ENCODE measurements at regions not wholly inside any gene's neighbourhood (a gene's known extent, or its start where the extent isn't known, plus 50 kb on each side); places are given as distances from the start of the nearest gene placed in this dataset.

DNA sequence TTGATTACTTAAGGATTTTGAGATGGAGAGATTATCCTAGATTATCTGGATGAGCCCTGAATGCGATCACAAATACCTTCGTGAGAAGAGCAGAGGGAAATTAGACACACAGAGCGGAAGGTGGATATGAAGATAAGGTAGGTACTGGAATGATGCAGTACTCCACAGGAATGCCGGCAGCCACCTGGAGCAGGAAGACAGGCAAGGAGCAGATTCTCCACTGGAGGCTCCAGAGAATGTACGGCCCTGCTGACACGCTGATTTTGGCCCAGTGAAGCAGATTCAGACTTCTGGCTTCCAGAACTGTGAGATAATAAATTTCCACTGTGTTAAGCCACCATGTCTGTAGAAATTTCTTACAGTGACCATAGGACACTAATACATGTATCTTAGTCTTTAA is 79.4 kb upstream of the PITX2 start:
- Histone ChIP-seq H3K9me2 (replicated peaks; ENCODE audit: insufficient read depth, low read length) (no peaks in the 10 kb centered on the region), H3K9ac (ENCODE audit: low read length) (no peak overlapping the region), H3K9me3 (ENCODE audit: insufficient read depth, low read length) (no peaks in the 10 kb centered on the region), H3F3A (ENCODE audit: insufficient read depth) (peaks cover 16% of the 10 kb centered on the region), H2AFZ (ENCODE audit: low read depth, low read length, severe bottlenecking) (no peak overlapping the region), H3K4me2 (ENCODE audit: low read depth, low read length, poor library complexity, severe bottlenecking) (no peak overlapping the region), H3K27ac (ENCODE audit: low read depth, low read length) (no peak overlapping the region), H3K79me2 (ENCODE audit: insufficient read depth, low read length) (peaks cover 9% of the 10 kb centered on the region; the same call in 1 of the 2 replicates), H3K4me3 (ENCODE audit: insufficient read depth, low read length, poor library complexity, severe bottlenecking) (no peak overlapping the region), H3K36me3 (ENCODE audit: low read length) (no peaks in the 10 kb centered on the region), H4K20me1 (ENCODE audit: low read depth, low read length) (no peaks in the 10 kb centered on the region), H3K27me3 (ENCODE audit: low read length) (no peaks in the 10 kb centered on the region)
- TF ChIP-seq, protein P1, sequence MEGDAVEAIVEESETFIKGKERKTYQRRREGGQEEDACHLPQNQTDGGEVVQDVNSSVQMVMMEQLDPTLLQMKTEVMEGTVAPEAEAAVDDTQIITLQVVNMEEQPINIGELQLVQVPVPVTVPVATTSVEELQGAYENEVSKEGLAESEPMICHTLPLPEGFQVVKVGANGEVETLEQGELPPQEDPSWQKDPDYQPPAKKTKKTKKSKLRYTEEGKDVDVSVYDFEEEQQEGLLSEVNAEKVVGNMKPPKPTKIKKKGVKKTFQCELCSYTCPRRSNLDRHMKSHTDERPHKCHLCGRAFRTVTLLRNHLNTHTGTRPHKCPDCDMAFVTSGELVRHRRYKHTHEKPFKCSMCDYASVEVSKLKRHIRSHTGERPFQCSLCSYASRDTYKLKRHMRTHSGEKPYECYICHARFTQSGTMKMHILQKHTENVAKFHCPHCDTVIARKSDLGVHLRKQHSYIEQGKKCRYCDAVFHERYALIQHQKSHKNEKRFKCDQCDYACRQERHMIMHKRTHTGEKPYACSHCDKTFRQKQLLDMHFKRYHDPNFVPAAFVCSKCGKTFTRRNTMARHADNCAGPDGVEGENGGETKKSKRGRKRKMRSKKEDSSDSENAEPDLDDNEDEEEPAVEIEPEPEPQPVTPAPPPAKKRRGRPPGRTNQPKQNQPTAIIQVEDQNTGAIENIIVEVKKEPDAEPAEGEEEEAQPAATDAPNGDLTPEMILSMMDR (IDR thresholded peaks at IDR 0.05; ENCODE audit: insufficient read depth, low read length, poor library complexity, severe bottlenecking), result no peak

DNA sequence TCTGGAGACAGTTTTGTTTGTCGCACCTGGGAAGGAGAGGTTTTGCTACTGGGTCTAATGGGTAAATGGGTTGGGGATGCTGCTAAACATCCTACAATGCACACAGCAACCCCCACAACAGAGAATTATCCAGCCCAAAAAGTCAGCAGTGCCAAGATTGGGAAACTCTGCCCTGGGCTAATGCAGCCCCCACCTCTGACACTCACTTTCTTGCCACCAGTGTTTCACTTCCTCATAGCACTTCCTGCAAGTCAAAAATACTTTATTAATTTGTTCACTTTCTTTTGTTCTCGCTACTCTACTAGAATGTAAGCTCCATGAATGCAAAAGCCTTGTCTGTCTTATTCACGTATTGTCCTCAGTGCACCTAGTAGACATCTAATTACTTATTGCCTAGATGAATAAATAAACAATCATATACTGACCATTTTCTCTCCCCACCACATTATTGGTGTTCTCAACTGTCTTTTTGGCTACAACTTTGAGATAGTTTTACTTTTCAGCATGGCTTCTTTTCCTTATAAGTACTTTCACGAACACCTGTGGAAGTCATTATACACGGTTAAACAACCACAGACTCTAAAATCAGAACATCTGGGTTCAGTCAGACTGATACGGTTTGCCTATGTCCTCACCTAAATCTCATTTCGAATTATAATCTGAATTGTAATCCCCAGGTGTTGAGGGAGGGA is 82.0 kb upstream of the PITX2 start:
- H3K79me2 ChIP-seq (ENCODE audit: insufficient read depth, low read length), result peaks cover 32% of the 10 kb centered on the region
- no peak overlapping the region for H2AFZ ChIP-seq (ENCODE audit: low read depth, low read length, severe bottlenecking)
- no peaks in the 10 kb centered on the region for H3K27me3 ChIP-seq (ENCODE audit: low read length)
- H3F3A ChIP-seq (ENCODE audit: insufficient read depth), result peaks cover 16% of the 10 kb centered on the region
- H3K36me3 ChIP-seq (ENCODE audit: low read length), result no peaks in the 10 kb centered on the region
- no peaks in the 10 kb centered on the region for H3K9me3 ChIP-seq (ENCODE audit: insufficient read depth, low read length)
- H3K9me2 ChIP-seq (replicated peaks; ENCODE audit: insufficient read depth, low read length), result no peaks in the 10 kb centered on the region
- peak overlapping the region; percentile 54 for H3K9ac ChIP-seq (ENCODE audit: low read length)
- peak overlapping the region; percentile 99 for H3K27ac ChIP-seq (ENCODE audit: low read depth, low read length)
- no peaks in the 10 kb centered on the region for H4K20me1 ChIP-seq (ENCODE audit: low read depth, low read length)
- no peak for TF ChIP-seq EZH2phosphoT487 (conservative IDR thresholded peaks at IDR 0.05; ENCODE audit: low read length)
- TF ChIP-seq, protein P1 (IDR thresholded peaks at IDR 0.05; ENCODE audit: insufficient read depth, low read length, poor library complexity, severe bottlenecking), result no peak
- peak overlapping the region; percentile 85 for H3K4me2 ChIP-seq (ENCODE audit: low read depth, low read length, poor library complexity, severe bottlenecking)
- H3K4me3 ChIP-seq (ENCODE audit: insufficient read depth, low read length, poor library complexity, severe bottlenecking), result peak overlapping the region; percentile 48

DNA sequence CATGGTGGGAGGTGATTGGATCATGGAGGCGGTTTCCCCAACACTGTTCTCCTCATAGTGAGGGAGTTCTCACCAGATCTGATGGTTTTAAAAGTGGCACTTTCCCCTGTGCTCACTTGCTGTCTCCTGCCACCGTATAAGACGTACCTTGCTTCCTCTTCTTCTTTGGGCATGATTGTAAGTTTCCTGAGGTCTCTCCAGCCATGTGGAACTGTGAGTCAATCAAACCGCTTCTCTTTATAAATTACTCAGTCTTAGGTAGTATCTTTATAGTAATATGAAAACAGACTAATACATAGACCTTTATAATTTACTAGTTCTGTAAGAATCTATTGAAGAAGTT is 82.5 kb upstream of the PITX2 start:
- TF ChIP-seq, protein P1 (IDR thresholded peaks at IDR 0.05; ENCODE audit: insufficient read depth, low read length, poor library complexity, severe bottlenecking), result no peak
- no peak for TF ChIP-seq EZH2phosphoT487 (conservative IDR thresholded peaks at IDR 0.05; ENCODE audit: low read length)
- peak overlapping the region; percentile 85 for H3K4me2 ChIP-seq (ENCODE audit: low read depth, low read length, poor library complexity, severe bottlenecking)
- H3K27me3 ChIP-seq (ENCODE audit: low read length), result no peaks in the 10 kb centered on the region
- H3K4me3 ChIP-seq (ENCODE audit: insufficient read depth, low read length, poor library complexity, severe bottlenecking), result peak overlapping the region; percentile 48
- H3K79me2 ChIP-seq (ENCODE audit: insufficient read depth, low read length), result peaks cover 37% of the 10 kb centered on the region
- peaks cover 16% of the 10 kb centered on the region for H3F3A ChIP-seq (ENCODE audit: insufficient read depth)
- H3K27ac ChIP-seq (ENCODE audit: low read depth, low read length), result peak overlapping the region; percentile 99
- H3K9ac ChIP-seq (ENCODE audit: low read length), result peak overlapping the region; percentile 54
- H2AFZ ChIP-seq (ENCODE audit: low read depth, low read length, severe bottlenecking), result no peak overlapping the region
- no peaks in the 10 kb centered on the region for H3K9me3 ChIP-seq (ENCODE audit: insufficient read depth, low read length)
- no peaks in the 10 kb centered on the region for H3K36me3 ChIP-seq (ENCODE audit: low read length)
- no peaks in the 10 kb centered on the region for H3K9me2 ChIP-seq (replicated peaks; ENCODE audit: insufficient read depth, low read length)
- H4K20me1 ChIP-seq (ENCODE audit: low read depth, low read length), result no peaks in the 10 kb centered on the region
